HepG2 (cell line): ENCODE measurements at regions not wholly inside any gene's neighbourhood (a gene's known extent, or its start where the extent isn't known, plus 50 kb on each side); places are given as distances from the start of the nearest gene placed in this dataset.

Source experiments
- ATAC-seq: fragments of 200-7000 bp; cut with Tn5 transposase; 3 replicates; pipeline ENCODE4 v1.9.1; 2020; ENCODE audit warnings: mild to moderate bottlenecking, moderate library complexity
- BruUV-seq: library from RNA; stranded (reverse); fragments of 400-500 nt; replicated peaks from 2 replicates; lab custom pipeline; 2021; lab: Mats Ljungman, UMichigan
- CTCF ChIA-PET: fragments of 300-600 bp; formaldehyde crosslinking; extraction: SDS; loops from one replicate; lab custom pipeline; 2021; ENCODE audit warnings: low total read pairs, inconsistent platforms, low intra/inter-chr PET ratio; lab: Yijun Ruan, JAX
- POLR2A ChIA-PET: fragments of 350-600 bp; sonication (Branson Sonifier 250); formaldehyde crosslinking; loops from one replicate; lab custom pipeline; 2020; ENCODE audit warnings: antibody characterized with exemption, inconsistent platforms; lab: Yijun Ruan, JAX
- DNase-seq: peaks from one replicate; pipeline ENCODE4 v3.0.0-alpha.2; 2015; ENCODE audit warnings: low spot score
- FAIRE-seq: peaks from 3 replicates; lab custom pipeline; 2011; peaks lifted over from hg19 to GRCh38; lab: Jason Lieb, UNC
- H2AFZ ChIP-seq: one replicate; pipeline ENCODE4 v1.6.1; 2011; ENCODE audit warnings: low read length, inconsistent platforms
- H3K27ac ChIP-seq: fragments of 300-600 bp; 3 replicates; pipeline ENCODE4 v1.8.0; 2011; ENCODE audit warnings: mixed run types, mild to moderate bottlenecking, mixed read lengths, low read length, inconsistent platforms; ENCODE audit not compliant: insufficient read depth; ENCODE audit errors: extremely low read length
- H3K27me3 ChIP-seq, 2 experiments: fragments of 200-600 bp in 1 of 2; 2 replicates in 1 of 2; 3 replicates in 1 of 2; pipeline versions ENCODE4 v1.6.0 to v1.8.0; 2011; ENCODE audit warnings: low read length in 2 of 2, mild to moderate bottlenecking in 2 of 2, moderate library complexity in 2 of 2, inconsistent platforms in 1 of 2; ENCODE audit not compliant: insufficient read depth in 2 of 2, control insufficient read depth in 1 of 2
- H3K36me3 ChIP-seq, 2 experiments: fragments of 200-600 bp in 1 of 2; replicated peaks in 1 of 2; 2 replicates in 1 of 2; 3 replicates in 1 of 2; pipeline versions ENCODE4 v1.5.1 to v1.8.0; 2011; ENCODE audit warnings: low read length in 2 of 2, inconsistent platforms in 1 of 2; ENCODE audit not compliant: insufficient read depth in 2 of 2, control insufficient read depth in 1 of 2
- H3K4me1 ChIP-seq: 2 replicates; pipeline ENCODE4 v1.5.1; 2012; ENCODE audit warnings: low read length, inconsistent platforms; ENCODE audit not compliant: insufficient read depth
- H3K4me2 ChIP-seq: 2 replicates; pipeline ENCODE4 v1.6.0; 2011; ENCODE audit warnings: low read depth, low read length, inconsistent platforms
- H3K4me3 ChIP-seq, 3 experiments: fragments of 200-600 bp in 1 of 3; sonication (generic), shearing (Covaris generic) in 1 of 3; replicated peaks in 1 of 3; 2 replicates each; pipeline ENCODE4 v1.5.1; 2011 to 2016; ENCODE audit warnings: low read length in 3 of 3, inconsistent platforms in 2 of 3, low read depth in 2 of 3, mild to moderate bottlenecking in 2 of 3, control low read depth in 1 of 3, mixed read lengths in 1 of 3; ENCODE audit not compliant: insufficient read depth in 1 of 3
- H3K79me2 ChIP-seq: one replicate; pipeline ENCODE4 v1.6.1; 2011; ENCODE audit warnings: low read length, inconsistent platforms; ENCODE audit not compliant: insufficient read depth
- H3K9ac ChIP-seq: 2 replicates; pipeline ENCODE4 v1.6.0; 2011; ENCODE audit warnings: mild to moderate bottlenecking, low read depth, low read length, inconsistent platforms; ENCODE audit not compliant: insufficient read depth
- H3K9me3 ChIP-seq: 2 replicates; pipeline ENCODE4 v1.5.1; 2012; ENCODE audit warnings: mild to moderate bottlenecking, low read length
- H4K20me1 ChIP-seq: 2 replicates; pipeline ENCODE4 v1.6.0; 2011; ENCODE audit warnings: inconsistent platforms, mild to moderate bottlenecking, low read length, moderate library complexity; ENCODE audit not compliant: insufficient read depth
- ADNP ChIP-seq: sonication (generic); formaldehyde crosslinking; IDR thresholded peaks from 2 replicates; pipeline ENCODE4 v1.4.0; 2020; ENCODE audit warnings: missing genetic modification reagents
- EP300 ChIP-seq, 3 experiments: sonication (generic) in 1 of 3; formaldehyde crosslinking in 1 of 3; IDR thresholded peaks; 2 replicates each; pipeline versions ENCODE4 v1.5.1 to v1.6.1; 2011 to 2020; ENCODE audit warnings: low read depth in 2 of 3, low read length in 2 of 3, borderline replicate concordance in 1 of 3, improper control_type of control experiment in 1 of 3, mild to moderate bottlenecking in 1 of 3, missing genetic modification reagents in 1 of 3, moderate library complexity in 1 of 3
- GATA4 ChIP-seq: sonication (generic); IDR thresholded peaks from 2 replicates; pipeline ENCODE4 v1.6.1; 2016; ENCODE audit warnings: antibody characterized with exemption, low read depth, borderline replicate concordance
- LRRFIP1 ChIP-seq: sonication (generic); formaldehyde crosslinking; conservative IDR thresholded peaks from 2 replicates; pipeline ENCODE4 v1.4.0; 2020; ENCODE audit warnings: missing genetic modification reagents
- NCOR1 ChIP-seq: fragments of 200-600 bp; sonication (generic); IDR thresholded peaks from 2 replicates; pipeline ENCODE4 v1.7.0; 2017; ENCODE audit warnings: antibody characterized with exemption, low read length, borderline replicate concordance
- PLRG1 ChIP-seq: fragments of 450-650 bp; conservative IDR thresholded peaks from 2 replicates; pipeline ENCODE4 v1.6.1; 2016
- RFXANK ChIP-seq: IDR thresholded peaks from 2 replicates; pipeline ENCODE4 v1.6.1; 2016
- SNAPC2 ChIP-seq: sonication (generic); formaldehyde crosslinking; IDR thresholded peaks from 2 replicates; pipeline ENCODE4 v1.8.1; 2022; ENCODE audit warnings: mild to moderate bottlenecking, missing genetic modification reagents
- TARDBP ChIP-seq: sonication (generic); formaldehyde crosslinking; IDR thresholded peaks from 2 replicates; pipeline ENCODE4 v1.8.0; 2022; ENCODE audit warnings: mild to moderate bottlenecking, missing genetic modification reagents
- ZFP37 ChIP-seq: sonication (generic); formaldehyde crosslinking; IDR thresholded peaks from 2 replicates; pipeline ENCODE4 v1.4.0; 2020; ENCODE audit warnings: missing genetic modification reagents, borderline replicate concordance
- ZFP62 ChIP-seq: sonication (generic); formaldehyde crosslinking; IDR thresholded peaks from 2 replicates; pipeline ENCODE4 v1.4.0; 2020; ENCODE audit warnings: missing genetic modification reagents
- ZNF180 ChIP-seq: sonication (generic); formaldehyde crosslinking; IDR thresholded peaks from 2 replicates; pipeline ENCODE4 v1.4.0; 2020; ENCODE audit warnings: low read depth, missing genetic modification reagents, borderline replicate concordance
- ZNF333 ChIP-seq: sonication (generic); formaldehyde crosslinking; IDR thresholded peaks from 2 replicates; pipeline ENCODE4 v1.4.0; 2020; ENCODE audit warnings: mild to moderate bottlenecking, missing genetic modification reagents, borderline replicate concordance
- ZNF382 ChIP-seq: sonication (generic); formaldehyde crosslinking; IDR thresholded peaks from 2 replicates; pipeline ENCODE4 v1.5.0; 2020; ENCODE audit warnings: missing genetic modification reagents, mild to moderate bottlenecking, borderline replicate concordance
- ZNF441 ChIP-seq: sonication (generic); formaldehyde crosslinking; IDR thresholded peaks from 2 replicates; pipeline ENCODE4 v1.7.0; 2021; ENCODE audit warnings: missing genetic modification reagents, borderline replicate concordance
- ZNF543 ChIP-seq: sonication (generic); formaldehyde crosslinking; IDR thresholded peaks from 2 replicates; pipeline ENCODE4 v1.4.0; 2020; ENCODE audit warnings: mild to moderate bottlenecking, missing genetic modification reagents
- ZSCAN21 ChIP-seq: sonication (generic); formaldehyde crosslinking; IDR thresholded peaks from 2 replicates; pipeline ENCODE4 v1.8.0; 2022; ENCODE audit warnings: mild to moderate bottlenecking, missing genetic modification reagents, moderate library complexity, borderline replicate concordance
- WGBS: methylation state at CpG from one replicate; pipeline ENCODE4 v1.1.6; 2017; ENCODE audit warnings: low lambda C conversion rate; 5-methylcytosine and 5-hydroxymethylcytosine counted together
- in situ Hi-C: cut with HindIII; loops from 2 replicates; pipeline ENCODE4 v1.10.0; 2017; ENCODE audit warnings: low pct_unique_long_range_greater_than_20kb; ENCODE audit not compliant: extremely low pct_ligation_motif_present
- intact Hi-C: fragments of 100-400 bp; cut with micrococcal nuclease; formaldehyde crosslinking; loops from one replicate; pipeline ENCODE4 v1.10.0; 2022; ENCODE audit not compliant: unreplicated experiment
- TF ChIP-seq, protein P1 (sequence below), 2 experiments: IDR thresholded peaks; 2 replicates each; pipeline ENCODE4 v1.6.1; 2011 to 2012; ENCODE audit warnings: low read length in 2 of 2, borderline replicate concordance in 1 of 2, low read depth in 1 of 2, mild to moderate bottlenecking in 1 of 2, moderate library complexity in 1 of 2

- no peak overlapping the region for H3K9ac ChIP-seq
- intact Hi-C loops (no loop called here), in situ Hi-C loops (no loop called here)
- no peak for FAIRE-seq
- no peaks in the 10 kb centered on the region for H3K79me2 ChIP-seq
- 72% methylated on average over 3 of the region's 5 CpGs for WGBS
- BruUV-seq: no TSS peak
- ATAC-seq: no peak
- 0 out of 5 replicates have a peak, but pooled peaks cover 2 to 10% of the 10 kb centered on the region in 2 experiments for H3K27me3 ChIP-seq
- no peaks in the 10 kb centered on the region for H4K20me1 ChIP-seq
- H3K4me3 ChIP-seq: no peak overlapping the region
- no peak for TF ChIP-seq EP300 (IDR thresholded peaks at IDR 0.05; ENCODE audit: low read depth in 2 of 2, low read length in 2 of 2)
- no peak for TF ChIP-seq EP300 (CRISPR knock-in tag; IDR thresholded peaks at IDR 0.05; ENCODE audit: borderline replicate concordance)
- no peak for TF ChIP-seq SNAPC2
- no peak for TF ChIP-seq ZNF333 (CRISPR knock-in tag)
- no peak for TF ChIP-seq PLRG1
- TF ChIP-seq ZNF382 (CRISPR knock-in tag): no peak
- TF ChIP-seq ZNF180 (CRISPR knock-in tag): no peak
- TF ChIP-seq TARDBP (CRISPR knock-in tag): no peak
- TF ChIP-seq ZNF441 (CRISPR knock-in tag): no peak
- TF ChIP-seq ZFP62 (CRISPR knock-in tag): no peak
- TF ChIP-seq, protein P1, sequence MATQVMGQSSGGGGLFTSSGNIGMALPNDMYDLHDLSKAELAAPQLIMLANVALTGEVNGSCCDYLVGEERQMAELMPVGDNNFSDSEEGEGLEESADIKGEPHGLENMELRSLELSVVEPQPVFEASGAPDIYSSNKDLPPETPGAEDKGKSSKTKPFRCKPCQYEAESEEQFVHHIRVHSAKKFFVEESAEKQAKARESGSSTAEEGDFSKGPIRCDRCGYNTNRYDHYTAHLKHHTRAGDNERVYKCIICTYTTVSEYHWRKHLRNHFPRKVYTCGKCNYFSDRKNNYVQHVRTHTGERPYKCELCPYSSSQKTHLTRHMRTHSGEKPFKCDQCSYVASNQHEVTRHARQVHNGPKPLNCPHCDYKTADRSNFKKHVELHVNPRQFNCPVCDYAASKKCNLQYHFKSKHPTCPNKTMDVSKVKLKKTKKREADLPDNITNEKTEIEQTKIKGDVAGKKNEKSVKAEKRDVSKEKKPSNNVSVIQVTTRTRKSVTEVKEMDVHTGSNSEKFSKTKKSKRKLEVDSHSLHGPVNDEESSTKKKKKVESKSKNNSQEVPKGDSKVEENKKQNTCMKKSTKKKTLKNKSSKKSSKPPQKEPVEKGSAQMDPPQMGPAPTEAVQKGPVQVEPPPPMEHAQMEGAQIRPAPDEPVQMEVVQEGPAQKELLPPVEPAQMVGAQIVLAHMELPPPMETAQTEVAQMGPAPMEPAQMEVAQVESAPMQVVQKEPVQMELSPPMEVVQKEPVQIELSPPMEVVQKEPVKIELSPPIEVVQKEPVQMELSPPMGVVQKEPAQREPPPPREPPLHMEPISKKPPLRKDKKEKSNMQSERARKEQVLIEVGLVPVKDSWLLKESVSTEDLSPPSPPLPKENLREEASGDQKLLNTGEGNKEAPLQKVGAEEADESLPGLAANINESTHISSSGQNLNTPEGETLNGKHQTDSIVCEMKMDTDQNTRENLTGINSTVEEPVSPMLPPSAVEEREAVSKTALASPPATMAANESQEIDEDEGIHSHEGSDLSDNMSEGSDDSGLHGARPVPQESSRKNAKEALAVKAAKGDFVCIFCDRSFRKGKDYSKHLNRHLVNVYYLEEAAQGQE (IDR thresholded peaks at IDR 0.05; ENCODE audit: borderline replicate concordance in 1 of 2, low read depth in 1 of 2, low read length in 2 of 2): no peak
- TF ChIP-seq ADNP: no peak
- no peak for TF ChIP-seq RFXANK (CRISPR knock-in tag)
- TF ChIP-seq LRRFIP1 (CRISPR knock-in tag): no peak
- no peak for TF ChIP-seq ZNF543 (CRISPR knock-in tag)
- TF ChIP-seq ZFP37 (CRISPR knock-in tag): no peak
- no peak for TF ChIP-seq GATA4
- TF ChIP-seq NCOR1: no peak
- no peak for TF ChIP-seq ZSCAN21 (CRISPR knock-in tag)
- TF ChIP-seq, all 625 proteins: peak for 0
- DNase-seq: no peak
- Histone ChIP-seq H3K4me1 (peaks cover 14% of the 10 kb centered on the region), H3K36me3 (no peaks in the 10 kb centered on the region), H3K4me2 (no peak overlapping the region), H3K9me3 (no peaks in the 10 kb centered on the region), H3K27ac (no peak overlapping the region), H2AFZ (no peak overlapping the region)
- ChIA-PET POLR2A (no interaction called here), CTCF (no interaction called here)
These were observed 54.9 kb upstream of the CD93 start for GRCh38 chr20:23140991-23141390.
